IPS-18c (cell line): ENCODE measurements at regions not wholly inside any gene's neighbourhood (a gene's known extent, or its start where the extent isn't known, plus 50 kb on each side); places are given as distances from the start of the nearest gene placed in this dataset.

Experiments
- H3K4me3 ChIP-seq: 2 replicates; pipeline ENCODE4 v1.7.0; 2013; ENCODE audit warnings: low read depth, mild to moderate bottlenecking, low read length, moderate library complexity; ENCODE audit not compliant: insufficient read depth
- H3K9me3 ChIP-seq: one replicate; pipeline ENCODE4 v1.6.1; 2013; ENCODE audit warnings: mild to moderate bottlenecking, low read length, moderate library complexity; ENCODE audit not compliant: control insufficient read depth, insufficient read depth

- Histone ChIP-seq H3K4me3 (no peak overlapping the region), H3K9me3 (no peaks in the 10 kb centered on the region)
These were observed 480.8 kb upstream of the FAM241A start for GRCh38 chr4:111664308-111664945.

GRCh38 chr4:111666826-111667360, 478.4 kb upstream of the FAM241A start:
- Histone ChIP-seq H3K9me3 (no peaks in the 10 kb centered on the region), H3K4me3 (no peak overlapping the region)

GRCh38 chr4:111671756-111672155, 473.5 kb upstream of the FAM241A start:
- no peaks in the 10 kb centered on the region for H3K9me3 ChIP-seq
- H3K4me3 ChIP-seq = no peak overlapping the region

- Histone ChIP-seq H3K9me3 (no peaks in the 10 kb centered on the region), H3K4me3 (no peak overlapping the region)
These were observed 469.5 kb upstream of the FAM241A start for GRCh38 chr4:111675746-111676145.

- no peak overlapping the region for H3K4me3 ChIP-seq
- no peaks in the 10 kb centered on the region for H3K9me3 ChIP-seq
These were observed 468.7 kb upstream of the FAM241A start for GRCh38 chr4:111676533-111676932.

GRCh38 chr4:111678479-111678878, 466.8 kb upstream of the FAM241A start:
- H3K9me3 ChIP-seq = no peaks in the 10 kb centered on the region
- H3K4me3 ChIP-seq = no peak overlapping the region

- no peak overlapping the region for H3K4me3 ChIP-seq
- H3K9me3 ChIP-seq = no peaks in the 10 kb centered on the region
These were observed 466.3 kb upstream of the FAM241A start for GRCh38 chr4:111678908-111679307.

GRCh38 chr4:111681270-111681669, 464.0 kb upstream of the FAM241A start:
- Histone ChIP-seq H3K4me3 (no peak overlapping the region), H3K9me3 (no peaks in the 10 kb centered on the region)

- Histone ChIP-seq H3K9me3 (no peaks in the 10 kb centered on the region), H3K4me3 (no peak overlapping the region)
These were observed 463.5 kb upstream of the FAM241A start for GRCh38 chr4:111681751-111682150.

GRCh38 chr4:111685205-111685604, 460.0 kb upstream of the FAM241A start:
- Histone ChIP-seq H3K4me3 (no peak overlapping the region), H3K9me3 (no peaks in the 10 kb centered on the region)

GRCh38 chr4:111689214-111689613, 456.0 kb upstream of the FAM241A start:
- H3K9me3 ChIP-seq = no peaks in the 10 kb centered on the region

GRCh38 chr4:111689731-111690130, 455.5 kb upstream of the FAM241A start:
- H3K9me3 ChIP-seq = no peaks in the 10 kb centered on the region
- H3K4me3 ChIP-seq = no peak overlapping the region

More at GRCh38 chr4:111689214-111689613, 456.0 kb upstream of the FAM241A start:
- no peak overlapping the region for H3K4me3 ChIP-seq

- peaks cover 2% of the 10 kb centered on the region for H3K9me3 ChIP-seq
- H3K4me3 ChIP-seq = no peak overlapping the region
These were observed 451.5 kb upstream of the FAM241A start for GRCh38 chr4:111693758-111694157.

- H3K9me3 ChIP-seq = peaks cover 2% of the 10 kb centered on the region
- no peak overlapping the region for H3K4me3 ChIP-seq
These were observed 449.6 kb upstream of the FAM241A start for GRCh38 chr4:111695677-111696076.

GRCh38 chr4:111696505-111696904, 448.7 kb upstream of the FAM241A start:
- peaks cover 2% of the 10 kb centered on the region for H3K9me3 ChIP-seq
- no peak overlapping the region for H3K4me3 ChIP-seq

- Histone ChIP-seq H3K9me3 (peaks cover 2% of the 10 kb centered on the region), H3K4me3 (no peak overlapping the region)
These were observed 447.9 kb upstream of the FAM241A start for GRCh38 chr4:111697176-111697942.

GRCh38 chr4:111698361-111698760, 446.9 kb upstream of the FAM241A start:
- H3K4me3 ChIP-seq = no peak overlapping the region
- H3K9me3 ChIP-seq = peaks cover 2% of the 10 kb centered on the region

- no peak overlapping the region for H3K4me3 ChIP-seq
These were observed 446.1 kb upstream of the FAM241A start for GRCh38 chr4:111699165-111699564.

More at GRCh38 chr4:111699165-111699564, 446.1 kb upstream of the FAM241A start:
- H3K9me3 ChIP-seq = peaks cover 2% of the 10 kb centered on the region
